ENCODE measurements at regions not wholly inside any gene's neighbourhood (a gene's known extent, or its start where the extent isn't known, plus 50 kb on each side); places are given as distances from the start of the nearest gene placed in this dataset.
A peak's percentile ranks its signal among the peaks of the same experiment; 100 is the strongest.

- no peak for FAIRE-seq
- TF ChIP-seq POLR2A (IDR thresholded peaks at IDR 0.05; ENCODE audit: insufficient read depth in 1 of 2, low read depth in 2 of 2, low read length in 2 of 2) (peak; percentile 42 to 47; a peak in 3 of 4 replicates), ZNF343 (CRISPR knock-in tag; IDR thresholded peaks at IDR 0.05) (no peak), DMAP1 (CRISPR knock-in tag; IDR thresholded peaks at IDR 0.05) (peak; percentile 15; the same call in 1 of the 2 replicates), EZH2 (conservative IDR thresholded peaks at IDR 0.05; ENCODE audit: low read depth, low read length) (no peak), ZSCAN12 (CRISPR knock-in tag; IDR thresholded peaks at IDR 0.05) (0 out of 2 replicates have a peak, but pooled peaks have one; percentile 11), CCDC6 (CRISPR knock-in tag; IDR thresholded peaks at IDR 0.05) (peak; percentile 78), ZNF589 (CRISPR knock-in tag; conservative IDR thresholded peaks at IDR 0.05) (no peak; the same call in 1 of the 2 replicates), ZNF367 (CRISPR knock-in tag; IDR thresholded peaks at IDR 0.05; ENCODE audit: borderline replicate concordance) (no peak), HOMEZ (CRISPR knock-in tag; IDR thresholded peaks at IDR 0.05; ENCODE audit: low read depth) (no peak), IRF9 (CRISPR knock-in tag; IDR thresholded peaks at IDR 0.05; ENCODE audit: borderline replicate concordance) (no peak)
- TF ChIP-seq, protein P1, sequence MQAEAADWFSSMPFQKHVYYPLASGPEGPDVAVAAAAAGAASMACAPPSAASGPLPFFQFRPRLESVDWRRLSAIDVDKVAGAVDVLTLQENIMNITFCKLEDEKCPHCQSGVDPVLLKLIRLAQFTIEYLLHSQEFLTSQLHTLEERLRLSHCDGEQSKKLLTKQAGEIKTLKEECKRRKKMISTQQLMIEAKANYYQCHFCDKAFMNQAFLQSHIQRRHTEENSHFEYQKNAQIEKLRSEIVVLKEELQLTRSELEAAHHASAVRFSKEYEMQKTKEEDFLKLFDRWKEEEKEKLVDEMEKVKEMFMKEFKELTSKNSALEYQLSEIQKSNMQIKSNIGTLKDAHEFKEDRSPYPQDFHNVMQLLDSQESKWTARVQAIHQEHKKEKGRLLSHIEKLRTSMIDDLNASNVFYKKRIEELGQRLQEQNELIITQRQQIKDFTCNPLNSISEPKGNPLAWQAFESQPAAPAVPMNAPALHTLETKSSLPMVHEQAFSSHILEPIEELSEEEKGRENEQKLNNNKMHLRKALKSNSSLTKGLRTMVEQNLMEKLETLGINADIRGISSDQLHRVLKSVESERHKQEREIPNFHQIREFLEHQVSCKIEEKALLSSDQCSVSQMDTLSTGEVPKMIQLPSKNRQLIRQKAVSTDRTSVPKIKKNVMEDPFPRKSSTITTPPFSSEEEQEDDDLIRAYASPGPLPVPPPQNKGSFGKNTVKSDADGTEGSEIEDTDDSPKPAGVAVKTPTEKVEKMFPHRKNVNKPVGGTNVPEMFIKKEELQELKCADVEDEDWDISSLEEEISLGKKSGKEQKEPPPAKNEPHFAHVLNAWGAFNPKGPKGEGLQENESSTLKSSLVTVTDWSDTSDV (CRISPR knock-in tag; IDR thresholded peaks at IDR 0.05) = peak; percentile 62; the same call in 1 of the 2 replicates
- TF ChIP-seq, protein P2, sequence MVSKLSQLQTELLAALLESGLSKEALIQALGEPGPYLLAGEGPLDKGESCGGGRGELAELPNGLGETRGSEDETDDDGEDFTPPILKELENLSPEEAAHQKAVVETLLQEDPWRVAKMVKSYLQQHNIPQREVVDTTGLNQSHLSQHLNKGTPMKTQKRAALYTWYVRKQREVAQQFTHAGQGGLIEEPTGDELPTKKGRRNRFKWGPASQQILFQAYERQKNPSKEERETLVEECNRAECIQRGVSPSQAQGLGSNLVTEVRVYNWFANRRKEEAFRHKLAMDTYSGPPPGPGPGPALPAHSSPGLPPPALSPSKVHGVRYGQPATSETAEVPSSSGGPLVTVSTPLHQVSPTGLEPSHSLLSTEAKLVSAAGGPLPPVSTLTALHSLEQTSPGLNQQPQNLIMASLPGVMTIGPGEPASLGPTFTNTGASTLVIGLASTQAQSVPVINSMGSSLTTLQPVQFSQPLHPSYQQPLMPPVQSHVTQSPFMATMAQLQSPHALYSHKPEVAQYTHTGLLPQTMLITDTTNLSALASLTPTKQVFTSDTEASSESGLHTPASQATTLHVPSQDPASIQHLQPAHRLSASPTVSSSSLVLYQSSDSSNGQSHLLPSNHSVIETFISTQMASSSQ (IDR thresholded peaks at IDR 0.05; ENCODE audit: low read depth) = no peak
- TF ChIP-seq, protein P2 (CRISPR knock-in tag; IDR thresholded peaks at IDR 0.05; ENCODE audit: borderline replicate concordance) = 0 out of 2 replicates have a peak, but pooled peaks have one; percentile 9
These were observed 93.8 kb upstream of the PLEKHM1 start for GRCh38 chr17:45584092-45585036.

More at GRCh38 chr17:45584092-45585036, 93.8 kb upstream of the PLEKHM1 start:
- Histone ChIP-seq H3K4me3 (replicated peaks in 1 of 3; ENCODE audit: insufficient read depth in 1 of 3, low read depth in 2 of 3, low read length in 3 of 3) (peak overlapping the region; percentile 69 to 82 (median 70)), H4K20me1 (ENCODE audit: insufficient read depth, low read length) (no peaks in the 10 kb centered on the region; the same call in 1 of the 2 replicates), H3K27me3 (ENCODE audit: control insufficient read depth in 1 of 2, insufficient read depth in 2 of 2, low read length in 2 of 2) (no peaks in the 10 kb centered on the region), H3K9me3 (ENCODE audit: low read length) (no peaks in the 10 kb centered on the region), H3K9ac (ENCODE audit: insufficient read depth, low read depth, low read length) (peak overlapping the region; percentile 80), H2AFZ (ENCODE audit: low read length) (peak overlapping the region; percentile 22), H3K79me2 (ENCODE audit: insufficient read depth, low read length) (peaks cover 48% of the 10 kb centered on the region), H3K4me1 (ENCODE audit: insufficient read depth, low read length) (peaks cover 39% of the 10 kb centered on the region), H3K4me2 (ENCODE audit: low read depth, low read length) (peak overlapping the region; percentile 95), H3K36me3 (replicated peaks in 1 of 2; ENCODE audit: control insufficient read depth in 1 of 2, insufficient read depth in 2 of 2, low read length in 2 of 2) (no peaks in the 10 kb centered on the region; a peak in 1 of 5 replicates), H3K27ac (ENCODE audit: extremely low read length, insufficient read depth, low read length) (peak overlapping the region; percentile 80)
- no TSS peak for BruUV-seq (replicated peaks)
- 1% methylated on average over 31 of the region's 62 CpGs for WGBS (ENCODE audit: low lambda C conversion rate)
- POLR2A ChIA-PET = interaction anchor here (1.4 kb wide), 1 partner anchor 159 kb away, joined by 3 read pairs; no protein-coding TSS in a partner anchor
- peak; percentile 58 for ATAC-seq
- CTCF ChIA-PET (ENCODE audit: low intra/inter-chr PET ratio, low total read pairs) = interaction anchor here (0.6 kb wide), 1 partner anchor 10 kb away, joined by 4 read pairs; no protein-coding TSS in a partner anchor
- in situ Hi-C loops (cut with HindIII; ENCODE audit: extremely low pct_ligation_motif_present, low pct_unique_long_range_greater_than_20kb) (loop anchor here (25.0 kb wide), 1 partner anchor 678 kb away; no protein-coding TSS in a partner anchor), intact Hi-C loops (cut with micrococcal nuclease; ENCODE audit: unreplicated experiment) (no loop called here)
- peak; percentile 46 for DNase-seq (ENCODE audit: low spot score)
